Esophagus (tissue), 2 donors: ENCODE measurements at regions not wholly inside any gene's neighbourhood (a gene's known extent, or its start where the extent isn't known, plus 50 kb on each side); places are given as distances from the start of the nearest gene placed in this dataset.

Source experiments
- H3K27ac ChIP-seq, 2 donors: one replicate each; pipeline ENCODE4 v1.5.1; 2013; ENCODE audit warnings: low read depth in 2 of 2, mild to moderate bottlenecking in 2 of 2, inconsistent platforms in 1 of 2, low read length in 1 of 2, moderate library complexity in 1 of 2
- H3K27me3 ChIP-seq, 2 donors: one replicate each; pipeline ENCODE4 v1.6.1; 2013; ENCODE audit warnings: low read length in 2 of 2, control low read depth in 1 of 2, mild to moderate bottlenecking in 1 of 2; ENCODE audit not compliant: insufficient read depth in 2 of 2, control insufficient read depth in 1 of 2
- H3K36me3 ChIP-seq, 2 donors: one replicate each; pipeline ENCODE4 v1.6.1; 2013; ENCODE audit warnings: low read length in 1 of 2; ENCODE audit not compliant: control insufficient read depth in 2 of 2, insufficient read depth in 2 of 2
- H3K4me1 ChIP-seq, 2 donors: one replicate each; pipeline ENCODE4 v1.6.1; 2013; ENCODE audit warnings: low read length in 1 of 2; ENCODE audit not compliant: control insufficient read depth in 2 of 2, insufficient read depth in 2 of 2
- H3K4me3 ChIP-seq, 2 donors: one replicate each; pipeline ENCODE4 v1.5.1; 2013; ENCODE audit warnings: low read length in 2 of 2, mild to moderate bottlenecking in 2 of 2, low read depth in 1 of 2, moderate library complexity in 1 of 2
- H3K9me3 ChIP-seq, 2 donors: one replicate each; pipeline ENCODE4 v1.6.1; 2013; ENCODE audit warnings: mild to moderate bottlenecking in 2 of 2, low read depth in 1 of 2, low read length in 1 of 2, moderate library complexity in 1 of 2; ENCODE audit not compliant: control insufficient read depth in 2 of 2, insufficient read depth in 1 of 2
- WGBS, 2 donors: extraction: QIAGEN DNeasy Blood & Tissue Kit; methylation state at CpG; one replicate each; pipeline ENCODE4 v1.1.7; 2013; 5-methylcytosine and 5-hydroxymethylcytosine counted together
- donor health status: healthy with polysubstance abuse.
- donor health status: Bipolar disorder and iron deficiency.

DNA sequence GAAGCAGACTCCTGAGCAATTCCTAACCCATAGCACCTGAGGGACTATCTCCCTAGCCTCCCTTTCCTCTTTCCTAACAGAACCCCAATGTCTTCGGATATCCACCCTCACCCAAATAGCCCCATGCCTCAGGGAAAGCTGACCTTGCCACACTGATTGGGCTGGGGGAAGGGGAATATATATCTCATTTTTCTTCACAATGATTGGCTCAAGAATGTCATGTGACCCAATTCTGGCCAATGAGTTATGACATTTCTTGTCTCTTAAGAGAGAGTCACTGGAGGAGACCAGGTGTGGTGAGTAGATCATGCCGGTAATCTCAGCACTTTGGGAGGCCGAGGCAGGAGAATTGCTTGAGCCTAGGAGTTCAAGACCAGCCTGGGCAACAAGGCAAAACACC, 71.9 kb upstream of the NLK start:
- Histone ChIP-seq H3K4me3 (no peak overlapping the region), H3K27me3 (no peaks in the 10 kb centered on the region), H3K4me1 (no peaks in the 10 kb centered on the region), H3K27ac (no peak overlapping the region), H3K9me3 (no peaks in the 10 kb centered on the region), H3K36me3 (no peaks in the 10 kb centered on the region)
- WGBS, 2 donors, result 93 to 94% methylated on average over 3 of the region's 3 CpGs

- H3K4me3 ChIP-seq, result no peak overlapping the region
- no peaks in the 10 kb centered on the region for H3K9me3 ChIP-seq
- H3K27me3 ChIP-seq, result peaks cover 0 to 3% of the 10 kb centered on the region in 2 donors
- H3K36me3 ChIP-seq, result no peaks in the 10 kb centered on the region
- no peaks in the 10 kb centered on the region for H3K4me1 ChIP-seq
- no peak overlapping the region for H3K27ac ChIP-seq
- WGBS, 2 donors, result 78 to 82% methylated on average over 5 of the region's 5 CpGs
Measured at GRCh38 chr17:27973258-27974044, 69.0 kb upstream of the NLK start.

DNA sequence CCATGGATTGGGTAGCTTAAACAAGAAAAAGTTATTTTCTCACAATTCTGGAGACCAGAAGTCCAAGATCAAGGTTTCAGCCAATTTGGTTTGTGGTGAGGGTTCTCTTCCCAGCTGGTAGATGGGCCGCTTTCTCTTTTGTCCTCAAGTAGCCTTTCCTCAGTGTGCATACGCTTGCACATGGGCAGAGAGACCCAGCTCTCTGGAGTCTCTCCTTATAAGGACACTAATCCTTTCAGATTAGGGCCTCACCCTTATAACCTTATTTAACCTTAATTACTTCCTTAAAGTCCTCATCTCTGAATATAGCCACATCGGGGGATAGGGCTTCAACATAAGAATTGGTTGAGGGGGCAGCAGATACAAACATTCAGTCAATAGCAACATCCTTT, 68.4 kb upstream of the NLK start:
- 84 to 91% methylated on average over 3 of the region's 3 CpGs for WGBS, 2 donors
- H3K27ac ChIP-seq, result no peak overlapping the region
- no peaks in the 10 kb centered on the region for H3K4me1 ChIP-seq
- no peaks in the 10 kb centered on the region for H3K9me3 ChIP-seq
- H3K27me3 ChIP-seq, result peaks cover 0 to 3% of the 10 kb centered on the region in 2 donors
- H3K4me3 ChIP-seq, result no peak overlapping the region
- no peaks in the 10 kb centered on the region for H3K36me3 ChIP-seq

- Histone ChIP-seq H3K27ac (peak overlapping the region in 1 of 2 donors; percentile 72), H3K4me1 (no peaks in the 10 kb centered on the region), H3K4me3 (no peak overlapping the region), H3K36me3 (no peaks in the 10 kb centered on the region), H3K27me3 (peaks cover 0 to 3% of the 10 kb centered on the region in 2 donors), H3K9me3 (no peaks in the 10 kb centered on the region)
- 59% methylated on average over 6 of the region's 6 CpGs for WGBS, 2 donors
Measured at GRCh38 chr17:27974531-27975145, 67.8 kb upstream of the NLK start.

DNA sequence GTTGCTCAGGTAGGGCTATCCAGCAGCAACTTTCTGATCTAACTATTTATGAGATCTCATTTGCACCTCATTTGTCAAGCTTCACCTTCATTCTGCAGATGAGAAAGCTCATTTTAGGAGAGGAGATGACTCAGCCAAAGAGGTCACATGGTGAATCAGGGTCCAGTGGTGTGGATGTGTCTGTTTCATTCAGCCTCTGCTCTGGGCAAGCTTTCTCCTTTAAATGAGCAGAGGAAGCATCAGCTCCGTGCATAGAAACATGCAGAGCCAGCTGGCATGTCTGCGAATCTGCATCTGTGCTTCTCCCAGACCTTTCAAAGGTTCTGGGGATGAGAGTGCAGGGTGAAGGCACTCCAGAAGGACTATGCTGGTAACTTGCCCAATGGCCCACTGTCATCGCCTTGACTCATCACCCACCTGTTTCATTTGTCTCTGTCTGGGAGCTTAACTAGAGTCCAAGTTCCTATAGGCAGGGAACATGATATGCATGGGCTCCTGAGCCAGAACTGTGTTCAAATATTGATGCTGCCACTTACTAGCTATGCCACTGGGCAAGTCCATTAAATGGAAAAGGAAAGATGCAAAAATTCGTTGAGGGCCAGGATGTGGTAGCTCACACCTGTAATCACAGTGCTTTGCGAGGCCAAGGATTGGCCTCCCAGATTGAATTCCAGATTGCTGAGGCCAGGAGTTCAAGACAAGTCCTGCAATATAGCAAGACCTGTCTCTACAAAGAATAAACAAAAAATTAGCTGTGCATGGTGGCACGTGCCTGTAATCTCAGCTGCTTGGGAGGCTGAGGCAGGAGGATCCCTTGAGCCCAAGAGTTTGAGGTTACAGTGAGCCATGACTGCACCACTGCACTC, 67.1 kb upstream of the NLK start:
- WGBS, 2 donors, result 64 to 72% methylated on average over 6 of the region's 6 CpGs
- peaks cover 0 to 3% of the 10 kb centered on the region in 2 donors for H3K27me3 ChIP-seq
- H3K27ac ChIP-seq, result peak overlapping the region in 1 of 2 donors; percentile 72
- no peaks in the 10 kb centered on the region for H3K4me1 ChIP-seq
- H3K9me3 ChIP-seq, result no peaks in the 10 kb centered on the region
- no peak overlapping the region for H3K4me3 ChIP-seq
- H3K36me3 ChIP-seq, result no peaks in the 10 kb centered on the region

DNA sequence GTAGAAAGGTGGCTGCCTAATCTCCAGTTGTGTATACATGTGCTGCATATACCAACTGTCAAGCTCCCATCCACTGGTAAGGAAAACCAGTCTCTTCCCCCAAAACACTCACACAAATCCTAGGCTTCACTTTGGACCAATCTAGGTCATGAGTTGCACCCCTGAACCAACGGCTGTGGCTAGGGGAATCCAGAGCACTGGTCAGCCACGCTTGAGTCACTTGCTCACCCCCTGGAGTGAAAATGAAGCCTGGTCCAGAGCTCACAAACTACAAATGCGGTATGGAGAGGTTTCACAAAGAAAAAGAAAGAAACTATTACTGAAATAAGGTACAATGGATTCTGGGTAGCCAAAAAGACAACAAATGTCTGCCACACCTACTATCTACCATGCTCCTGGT, 66.1 kb upstream of the NLK start:
- H3K4me1 ChIP-seq, result no peaks in the 10 kb centered on the region
- WGBS, 2 donors, result 79% methylated on average over 3 of the region's 3 CpGs
- no peak overlapping the region for H3K27ac ChIP-seq
- H3K36me3 ChIP-seq, result no peaks in the 10 kb centered on the region
- no peaks in the 10 kb centered on the region for H3K9me3 ChIP-seq
- peaks cover 0 to 3% of the 10 kb centered on the region in 2 donors for H3K27me3 ChIP-seq
- no peak overlapping the region for H3K4me3 ChIP-seq

DNA sequence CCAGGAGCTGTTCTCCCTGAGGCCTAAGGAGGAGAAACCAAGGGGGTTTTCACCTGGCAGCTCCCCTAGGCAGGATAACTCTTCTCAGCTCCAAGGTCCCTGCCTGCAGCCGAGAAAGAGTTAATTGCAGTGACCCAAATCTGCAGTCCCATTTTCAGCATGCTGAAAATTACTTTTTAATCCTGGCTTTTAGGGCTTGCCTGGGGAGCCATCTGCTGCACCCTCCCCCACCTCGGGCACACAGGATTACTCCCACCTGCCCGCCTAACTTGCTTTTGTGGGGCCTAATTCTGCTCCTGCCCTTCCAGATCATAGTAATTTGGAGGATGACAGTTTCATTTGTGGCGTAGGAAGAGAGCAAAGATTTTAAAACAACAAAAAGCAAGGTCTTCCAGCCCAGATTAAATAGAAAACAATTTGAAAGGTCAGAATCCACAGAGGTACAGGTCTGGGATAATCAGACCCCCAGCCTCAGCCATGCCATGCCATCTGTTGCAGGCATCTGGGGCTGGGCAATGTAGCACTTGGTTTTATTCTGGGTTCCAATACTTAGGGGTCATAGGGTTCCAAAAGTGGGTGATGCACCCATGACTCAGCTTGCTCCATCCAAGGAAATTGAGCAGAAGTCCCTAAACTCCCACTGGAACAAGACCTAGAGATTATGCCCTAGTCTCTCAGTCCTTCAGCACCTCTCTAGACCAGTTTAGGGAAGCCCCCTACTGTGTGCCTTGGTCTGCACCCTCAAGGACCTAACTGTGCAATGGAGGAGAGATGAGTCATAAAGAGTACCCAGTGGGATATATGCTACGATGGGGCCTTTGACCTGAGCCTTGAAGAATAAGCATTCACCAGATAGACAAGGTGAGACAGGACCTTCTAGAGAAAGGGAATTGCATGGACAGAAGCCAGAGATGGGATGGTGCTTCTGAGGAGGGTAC, 64.5 kb upstream of the NLK start:
- Histone ChIP-seq H3K9me3 (no peaks in the 10 kb centered on the region), H3K27me3 (peaks cover 0 to 3% of the 10 kb centered on the region in 2 donors), H3K36me3 (no peaks in the 10 kb centered on the region), H3K4me1 (no peaks in the 10 kb centered on the region), H3K27ac (no peak overlapping the region), H3K4me3 (no peak overlapping the region)
- 77 to 79% methylated on average over 5 of the region's 5 CpGs for WGBS, 2 donors

DNA sequence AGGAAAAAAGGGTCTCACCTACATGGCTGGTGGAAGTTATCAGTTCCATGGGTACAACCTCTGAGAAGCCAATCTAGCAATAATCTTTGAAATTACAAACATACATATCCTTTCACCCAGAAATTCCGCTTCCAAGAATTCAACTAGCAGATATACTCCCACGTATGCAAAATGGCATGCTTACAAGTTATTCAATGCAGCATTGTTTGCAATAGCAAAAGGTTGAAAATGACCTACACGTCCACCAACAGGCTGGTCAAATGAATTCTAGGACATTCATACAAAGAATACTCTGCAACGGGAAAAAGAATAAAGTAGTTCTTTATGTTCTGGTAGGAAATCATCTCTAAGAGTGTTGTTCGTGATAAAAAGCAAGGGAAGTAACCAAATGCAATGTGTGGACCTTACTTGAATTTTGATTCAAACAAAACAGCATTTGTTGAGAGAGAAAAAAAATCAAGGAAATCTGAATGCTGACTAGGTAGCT, 63.7 kb upstream of the NLK start:
- H3K4me3 ChIP-seq, result no peak overlapping the region
- no peak overlapping the region for H3K27ac ChIP-seq
- H3K27me3 ChIP-seq, result peaks cover 0 to 3% of the 10 kb centered on the region in 2 donors
- WGBS, 2 donors, result 60 to 71% methylated on average over 5 of the region's 5 CpGs
- no peaks in the 10 kb centered on the region for H3K36me3 ChIP-seq
- no peaks in the 10 kb centered on the region for H3K4me1 ChIP-seq
- H3K9me3 ChIP-seq, result no peaks in the 10 kb centered on the region

DNA sequence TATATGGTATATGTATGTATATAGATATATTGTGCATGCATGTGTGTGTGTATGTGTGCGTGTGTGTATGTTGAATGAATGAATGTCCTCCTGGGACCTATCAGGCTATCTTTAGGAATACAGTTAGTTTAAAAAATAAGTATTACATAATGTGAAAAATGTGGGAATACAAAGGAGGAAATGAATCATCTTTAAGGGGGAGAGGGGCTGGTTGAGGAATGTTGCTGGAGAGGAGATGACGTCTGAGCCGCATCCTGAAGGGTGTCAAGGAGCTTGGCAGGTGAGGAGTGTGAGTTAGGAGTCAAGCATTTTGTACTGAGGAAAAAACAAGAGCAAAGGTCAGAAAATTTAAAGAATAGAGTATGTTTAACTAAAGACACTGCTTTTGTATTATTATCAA, 62.4 kb upstream of the NLK start:
- no peak overlapping the region for H3K4me3 ChIP-seq
- no peaks in the 10 kb centered on the region for H3K9me3 ChIP-seq
- 51 to 69% methylated on average over 3 of the region's 3 CpGs for WGBS, 2 donors
- no peaks in the 10 kb centered on the region for H3K36me3 ChIP-seq
- peaks cover 0 to 3% of the 10 kb centered on the region in 2 donors for H3K27me3 ChIP-seq
- no peak overlapping the region for H3K27ac ChIP-seq
- H3K4me1 ChIP-seq, result no peaks in the 10 kb centered on the region
